CD1c-positive myeloid dendritic cell (primary cell): ENCODE measurements at regions not wholly inside any gene's neighbourhood (a gene's known extent, or its start where the extent isn't known, plus 50 kb on each side); places are given as distances from the start of the nearest gene placed in this dataset.

Experiments used
- DNase-seq: peaks from one replicate; pipeline ENCODE4 v3.0.0-alpha.2; 2016; ENCODE audit errors: extremely low spot score

- DNase-seq, result no peak
Measured at GRCh38 chr9:131809941-131810344, 70.1 kb upstream of the RAPGEF1 start.

GRCh38 chr9:131808291-131808690 lies 68.4 kb upstream of the RAPGEF1 start:
- no peak for DNase-seq

- no peak for DNase-seq
Measured at GRCh38 chr9:131807144-131807983, 67.5 kb upstream of the RAPGEF1 start.

- no peak for DNase-seq
Measured at GRCh38 chr9:131805803-131806202, 65.9 kb upstream of the RAPGEF1 start.

- DNase-seq, result no peak
Measured at GRCh38 chr9:131804826-131805225, 65.0 kb upstream of the RAPGEF1 start.

GRCh38 chr9:131803758-131804411 lies 64.0 kb upstream of the RAPGEF1 start:
- DNase-seq, result no peak

GRCh38 chr9:131801810-131802209 lies 61.9 kb upstream of the RAPGEF1 start:
- no peak for DNase-seq

- DNase-seq, result no peak
Measured at GRCh38 chr9:131800843-131801242, 61.0 kb upstream of the RAPGEF1 start.

GRCh38 chr9:131800366-131800765 lies 60.5 kb upstream of the RAPGEF1 start:
- DNase-seq, result no peak

GRCh38 chr9:131799177-131799823 lies 59.4 kb upstream of the RAPGEF1 start:
- DNase-seq, result peak; percentile 20

GRCh38 chr9:131798246-131798645 lies 58.4 kb upstream of the RAPGEF1 start:
- DNase-seq, result no peak

GRCh38 chr9:131794393-131794792 lies 54.5 kb upstream of the RAPGEF1 start:
- no peak for DNase-seq

GRCh38 chr9:131791542-131792254 lies 51.8 kb upstream of the RAPGEF1 start:
- DNase-seq, result no peak
